ENCODE measurements at regions not wholly inside any gene's neighbourhood (a gene's known extent, or its start where the extent isn't known, plus 50 kb on each side); places are given as distances from the start of the nearest gene placed in this dataset.

DNA sequence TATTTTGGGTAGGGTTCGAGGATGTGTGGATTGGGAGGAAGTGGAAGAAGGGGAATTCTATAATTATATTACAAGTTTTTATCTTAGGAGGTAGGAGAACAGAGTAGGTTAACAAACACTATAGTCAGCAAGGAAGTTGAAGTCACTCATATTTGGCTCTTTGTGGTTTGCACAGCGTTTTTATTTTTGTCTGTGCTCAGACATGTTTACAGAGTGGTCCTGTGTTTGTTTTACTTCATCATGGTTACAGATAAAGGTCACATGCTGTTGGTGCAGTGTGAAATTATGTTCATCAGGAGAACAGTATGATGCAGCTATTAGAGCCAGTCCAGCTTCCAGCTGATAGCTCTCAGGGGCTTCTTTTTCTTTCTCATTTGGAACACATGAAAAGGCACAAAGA is 299.9 kb upstream of the SFRP2 start:
- DNase-seq (ENCODE audit: low spot score): no peak

DNA sequence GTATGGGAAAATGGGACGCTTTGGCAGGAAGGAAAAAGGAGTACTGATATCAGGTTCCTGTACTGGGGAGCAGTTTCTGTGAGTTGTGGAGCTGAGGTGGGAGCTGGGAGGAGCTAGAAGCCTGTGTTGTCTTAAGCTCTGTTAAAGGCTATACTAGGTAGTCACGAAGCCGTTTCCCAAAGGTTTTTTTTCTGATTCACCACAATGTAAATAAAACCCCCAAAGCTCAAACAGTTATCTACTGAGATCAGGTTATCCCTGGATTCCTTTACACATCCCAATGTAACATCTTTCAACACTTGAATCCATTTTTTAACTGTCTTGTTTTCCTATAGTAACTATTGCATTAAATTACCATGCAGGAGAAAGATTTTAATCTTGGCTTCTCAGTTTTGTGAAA is 297.4 kb upstream of the SFRP2 start:
- no peak for DNase-seq (ENCODE audit: low spot score)

DNA sequence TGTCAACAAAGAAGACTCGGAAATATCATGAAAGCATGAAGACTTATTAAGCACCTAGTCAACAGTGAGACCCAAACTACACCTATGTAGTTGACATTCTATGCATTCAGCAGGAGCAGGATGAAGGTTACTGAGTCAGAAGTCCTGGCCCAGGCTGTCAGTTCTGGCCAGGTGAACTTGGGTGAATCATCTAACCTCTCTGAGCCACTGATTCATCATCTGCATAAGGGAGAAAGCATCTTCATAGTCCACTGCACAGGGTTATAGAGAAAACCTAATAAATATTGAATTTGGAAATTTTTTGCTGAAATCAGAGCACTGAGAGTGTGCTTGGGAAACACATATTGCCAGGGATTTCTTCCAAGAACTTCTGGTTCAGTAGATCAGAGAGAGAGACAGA is 296.0 kb upstream of the SFRP2 start:
- no peak for DNase-seq (ENCODE audit: low spot score)

DNA sequence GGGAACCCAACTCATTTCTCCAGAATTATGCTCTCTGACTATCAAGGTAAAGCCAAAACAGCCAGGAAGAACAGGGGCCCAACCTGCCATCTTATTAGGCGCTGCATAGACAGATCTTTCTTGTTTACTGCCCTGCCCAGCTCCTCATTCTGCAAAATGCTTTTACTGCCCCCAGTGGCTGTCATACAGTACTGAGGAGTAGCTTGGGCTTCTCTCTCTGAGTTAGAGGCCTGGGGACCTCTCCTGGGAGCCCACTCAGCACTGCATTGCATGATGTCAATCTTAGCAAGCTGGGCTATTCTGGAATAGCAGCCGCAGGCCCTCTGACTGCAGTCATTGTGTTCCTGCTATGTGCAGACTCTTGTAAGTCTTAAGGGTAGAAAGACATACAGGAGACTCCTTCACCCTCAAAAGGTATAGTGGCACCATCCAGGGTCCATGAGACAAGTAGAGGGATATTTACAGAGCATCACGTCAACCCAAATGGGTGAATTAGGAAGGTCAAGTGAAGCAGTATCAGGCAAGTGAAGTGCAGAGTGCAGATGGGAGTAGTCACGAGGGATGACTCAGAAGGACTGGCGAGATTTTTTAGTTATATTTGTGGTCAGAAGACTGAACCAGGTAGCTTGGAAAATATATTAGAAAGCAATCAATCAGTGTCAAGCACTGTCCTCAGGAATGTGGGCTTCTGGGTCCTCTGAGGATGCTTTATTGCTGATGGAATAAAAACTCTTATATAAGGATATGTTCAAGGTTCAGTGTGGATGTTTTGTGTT is 294.1 kb upstream of the SFRP2 start:
- DNase-seq (ENCODE audit: low spot score): peak; percentile 12

DNA sequence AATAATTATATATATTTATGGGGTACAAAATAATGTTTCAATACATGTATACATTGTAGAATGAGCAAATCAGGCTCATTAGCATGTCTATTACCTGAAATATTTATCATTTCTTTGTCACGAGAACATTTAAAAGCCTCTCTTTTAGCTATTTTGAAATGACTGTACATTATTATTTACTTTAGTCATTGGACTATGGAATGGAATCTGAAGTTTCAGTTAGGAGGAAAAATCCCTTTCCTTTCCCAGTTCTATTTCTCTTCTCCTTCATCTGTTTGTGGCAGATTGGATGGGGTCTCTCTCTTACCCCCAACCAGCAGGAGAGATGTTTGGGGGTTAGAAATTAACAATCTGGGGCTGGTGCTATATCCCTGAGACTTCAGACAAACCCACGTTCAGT is 292.5 kb upstream of the SFRP2 start:
- no peak for DNase-seq (ENCODE audit: low spot score)

DNA sequence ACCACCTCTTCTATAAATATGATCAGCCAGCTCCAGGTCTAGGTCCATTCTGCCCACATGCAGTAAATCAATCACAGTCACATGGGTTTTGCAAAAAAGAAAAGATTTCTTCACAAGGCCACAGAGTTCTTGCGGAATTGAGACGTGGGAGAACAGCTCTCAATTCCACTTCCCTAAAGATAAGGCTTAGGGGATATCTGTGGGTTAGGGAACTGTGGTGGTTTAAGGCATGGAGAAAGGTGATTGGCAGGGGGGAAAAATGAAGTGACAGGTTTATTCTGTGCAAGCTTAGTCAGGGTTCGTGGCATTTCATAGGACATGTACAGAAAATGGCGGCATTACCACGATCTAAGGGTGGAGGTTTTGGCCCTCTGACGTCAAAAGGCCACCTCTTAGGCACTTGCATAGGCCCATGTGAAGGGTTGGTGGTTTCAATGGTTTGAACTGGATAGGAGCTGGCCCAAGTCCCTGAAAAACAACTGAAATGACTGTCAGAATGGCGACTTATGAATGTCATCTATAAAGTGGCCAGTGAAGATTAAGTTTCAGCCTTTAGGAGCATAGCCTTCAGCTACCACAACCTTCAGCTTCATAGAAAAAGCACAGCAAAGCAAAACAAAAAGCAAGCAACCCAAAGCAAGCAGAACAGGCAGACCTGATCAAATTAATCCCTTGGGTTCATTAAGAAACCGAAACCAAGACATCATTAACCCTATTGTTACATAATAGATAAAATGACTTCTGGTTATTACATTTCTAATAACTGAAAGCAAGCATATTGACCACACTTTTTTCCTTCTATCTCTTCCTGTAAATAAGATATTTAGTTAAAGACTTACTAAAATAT is 289.8 kb upstream of the SFRP2 start:
- no peak for DNase-seq (ENCODE audit: low spot score)

DNA sequence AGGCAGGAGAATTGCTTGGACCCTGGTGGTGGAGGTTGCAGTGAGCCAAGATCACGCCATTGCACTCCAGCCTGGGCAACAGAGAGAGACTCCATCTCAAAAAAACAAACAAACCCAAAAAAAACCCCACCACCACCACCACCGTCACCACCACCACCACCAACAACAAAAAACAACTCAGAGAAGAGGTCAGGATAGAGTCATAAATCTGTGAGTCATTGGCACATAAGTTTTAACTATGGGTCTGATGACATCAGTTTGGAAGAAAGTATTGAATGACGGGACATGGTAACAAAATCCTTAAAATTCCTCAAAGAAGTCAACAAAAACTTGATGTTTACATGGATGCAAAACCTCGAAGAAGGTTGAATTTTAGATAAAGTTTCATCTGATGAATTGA is 288.0 kb upstream of the SFRP2 start:
- no peak for DNase-seq (ENCODE audit: low spot score)

DNA sequence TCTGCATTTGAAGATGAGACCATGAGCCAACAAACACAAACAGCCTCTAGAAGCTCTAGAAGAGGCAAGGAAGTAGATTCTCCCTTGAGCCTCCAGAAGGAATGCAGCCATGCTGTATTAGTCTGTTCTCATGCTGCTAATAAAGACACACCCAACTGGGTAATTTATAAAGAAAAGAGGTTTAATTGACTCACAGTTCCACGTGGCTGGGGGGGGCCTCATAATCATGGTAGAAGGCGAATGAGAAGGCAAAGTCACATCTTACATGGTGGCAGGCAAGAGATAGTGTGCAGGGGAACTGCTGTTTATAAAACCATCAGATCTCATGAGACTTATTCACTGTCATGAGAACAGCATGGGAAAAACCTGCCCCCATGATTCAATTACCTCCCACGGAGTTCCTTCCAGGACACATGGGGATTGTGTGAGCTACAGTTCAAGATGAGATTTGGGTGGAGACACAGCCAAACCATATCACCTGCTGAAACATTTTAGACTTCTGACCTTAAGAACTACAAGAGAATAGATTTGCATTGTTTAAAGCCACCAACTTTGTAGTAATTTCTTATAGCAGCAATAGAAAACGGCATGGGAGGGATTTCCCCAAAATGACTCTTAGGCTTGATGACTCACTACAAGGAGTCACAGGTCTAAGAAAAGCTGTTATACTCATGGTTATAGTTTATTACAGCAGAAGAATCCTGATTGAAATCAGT is 284.4 kb upstream of the SFRP2 start:
- peak; percentile 71 for DNase-seq (ENCODE audit: low spot score)

DNA sequence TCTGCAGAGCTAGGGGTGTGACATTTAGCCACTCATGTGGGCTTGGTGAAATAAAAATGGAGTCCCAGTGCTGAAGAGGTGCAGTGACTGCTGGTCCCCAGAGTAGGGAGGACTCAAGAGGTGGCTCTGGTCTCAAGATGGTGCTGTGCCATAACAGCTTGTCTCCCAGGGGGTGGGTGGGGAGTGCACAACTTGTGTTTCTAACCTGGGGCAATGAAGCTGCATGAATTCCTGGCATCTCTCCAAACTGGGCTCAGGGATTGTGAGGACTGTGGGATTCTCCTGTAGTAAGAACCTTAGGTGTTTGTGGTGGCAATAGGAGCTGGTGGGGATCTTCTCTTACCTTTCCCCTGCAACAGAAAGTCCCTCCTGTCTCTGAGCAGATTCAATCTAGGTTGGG is 278.9 kb upstream of the SFRP2 start:
- DNase-seq (ENCODE audit: low spot score): no peak

DNA sequence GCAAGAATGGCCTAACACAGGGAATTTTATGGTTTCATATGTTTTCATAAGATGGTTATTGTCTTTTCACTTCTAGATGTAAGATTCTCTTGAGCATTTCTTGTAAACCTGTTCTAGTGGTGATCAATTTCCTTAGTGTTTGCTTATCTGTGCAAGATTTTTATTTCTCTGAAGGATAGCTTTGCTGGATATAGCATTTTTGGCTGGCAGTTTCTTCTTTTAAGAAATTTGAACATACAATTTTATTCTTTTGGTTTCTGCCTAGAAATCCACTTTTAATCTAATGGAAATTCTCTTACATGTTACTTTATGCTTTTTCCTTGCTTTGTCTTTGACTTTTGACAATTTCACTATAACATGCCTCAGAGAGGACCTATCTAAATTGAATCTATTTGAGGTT is 276.5 kb upstream of the SFRP2 start:
- no peak for DNase-seq (ENCODE audit: low spot score)

DNA sequence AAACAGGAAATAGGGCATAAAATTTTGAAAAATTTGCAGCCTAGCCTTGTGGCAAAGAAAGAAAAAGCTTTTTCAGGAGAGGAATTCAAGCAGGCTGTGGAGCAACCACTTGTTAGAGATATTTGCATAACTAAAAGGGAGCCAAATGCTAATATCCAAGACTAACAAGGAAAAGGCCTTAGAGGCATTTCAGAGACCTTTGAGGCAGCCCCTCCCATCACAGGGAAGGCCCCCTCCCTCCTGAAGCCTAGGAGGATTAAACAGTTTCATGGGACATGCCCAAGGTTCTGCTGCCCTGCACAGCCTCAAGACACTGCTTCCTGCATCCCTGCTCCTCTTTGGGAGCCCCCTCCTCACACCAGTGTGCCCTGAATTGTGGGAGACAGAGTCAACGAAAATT is 275.4 kb upstream of the SFRP2 start:
- no peak for DNase-seq (ENCODE audit: low spot score)

DNA sequence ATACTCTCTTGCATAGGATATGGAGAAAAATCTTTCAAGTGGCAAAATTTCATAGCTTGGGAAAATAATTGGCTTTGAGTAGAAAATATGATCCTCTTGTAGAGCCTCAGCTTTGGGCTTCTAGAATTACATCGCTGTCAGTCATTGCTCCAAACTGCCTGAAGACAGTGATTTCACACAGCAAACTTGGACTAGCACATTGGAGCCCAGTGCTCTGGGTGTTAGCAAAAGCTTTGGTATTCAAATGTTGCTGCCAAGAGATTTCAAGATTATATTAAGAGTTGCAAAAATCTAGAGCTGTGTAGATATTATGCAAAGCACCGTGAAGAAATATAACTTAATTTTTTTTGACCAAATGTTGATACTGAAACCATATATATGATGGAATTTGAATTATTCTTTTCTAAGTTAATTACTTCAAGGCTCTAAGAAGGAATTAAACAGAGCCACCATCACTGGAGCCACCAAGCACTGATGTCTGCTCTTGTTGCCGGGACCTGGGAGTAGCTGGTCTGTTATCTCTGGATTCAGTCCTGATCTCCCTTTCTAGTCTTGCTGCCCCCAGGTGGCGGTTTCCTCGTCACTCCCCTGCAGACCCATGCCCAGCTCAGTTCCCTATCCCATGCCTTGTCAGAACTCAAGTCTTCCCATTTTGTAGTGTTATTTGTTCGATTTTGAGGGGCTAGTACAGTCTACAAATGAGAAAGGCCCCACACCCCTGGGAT is 260.7 kb upstream of the SFRP2 start:
- peak; percentile 82 for DNase-seq (ENCODE audit: low spot score)

DNA sequence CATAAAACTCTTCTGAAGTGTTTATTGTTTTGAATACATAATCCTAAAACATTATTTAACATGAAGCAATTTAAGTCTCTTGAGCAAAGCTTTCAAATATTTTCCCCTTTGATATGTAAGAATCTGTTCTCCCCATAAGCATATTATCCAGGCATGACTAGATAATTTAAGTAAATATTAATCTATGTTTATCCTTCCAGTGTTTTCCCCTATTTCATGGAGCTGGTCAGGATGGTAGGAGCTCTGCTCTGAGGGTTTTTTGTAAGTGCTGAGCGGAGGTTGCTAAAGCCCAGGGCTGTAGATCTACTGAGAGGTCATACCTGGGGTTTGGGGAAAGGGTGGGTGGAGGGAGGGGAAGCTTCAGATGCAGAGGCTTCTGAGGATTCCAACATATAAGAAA is 258.9 kb upstream of the SFRP2 start:
- DNase-seq (ENCODE audit: low spot score): no peak

DNA sequence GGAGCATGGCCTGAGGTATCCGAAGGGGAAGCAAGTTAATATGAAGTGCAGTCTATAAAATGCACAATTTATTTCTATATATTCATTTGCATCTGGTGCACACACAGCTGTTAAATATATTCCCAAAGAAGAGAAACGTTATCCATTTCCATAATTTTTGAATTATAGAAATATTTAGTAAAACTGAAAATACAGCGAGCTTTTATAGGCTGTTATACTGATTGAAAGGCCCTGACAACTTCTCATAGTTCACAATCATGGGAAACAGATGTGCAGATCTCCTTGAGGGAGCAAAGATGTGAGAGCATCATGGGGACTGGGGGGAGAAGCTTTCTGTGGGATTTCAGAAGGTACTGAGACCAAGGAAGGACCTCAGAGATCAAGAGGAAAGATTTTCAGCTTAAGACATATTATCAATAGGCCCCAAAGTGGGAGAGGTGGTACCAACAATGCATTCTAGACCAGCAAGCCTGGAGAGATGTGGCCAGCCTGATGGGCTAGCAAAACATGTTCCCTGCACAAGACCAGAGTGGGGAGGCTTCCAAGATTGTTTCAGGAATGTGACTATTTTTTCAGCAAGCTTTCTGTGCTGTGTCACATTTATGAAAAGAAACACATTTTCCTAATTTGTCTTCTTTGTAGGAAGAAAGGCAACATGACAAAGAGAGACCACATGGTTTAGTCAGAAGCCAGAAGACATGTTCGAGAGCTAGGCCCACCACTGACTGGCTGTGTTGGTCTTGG is 256.0 kb upstream of the SFRP2 start:
- DNase-seq (ENCODE audit: low spot score): peak; percentile 72

DNA sequence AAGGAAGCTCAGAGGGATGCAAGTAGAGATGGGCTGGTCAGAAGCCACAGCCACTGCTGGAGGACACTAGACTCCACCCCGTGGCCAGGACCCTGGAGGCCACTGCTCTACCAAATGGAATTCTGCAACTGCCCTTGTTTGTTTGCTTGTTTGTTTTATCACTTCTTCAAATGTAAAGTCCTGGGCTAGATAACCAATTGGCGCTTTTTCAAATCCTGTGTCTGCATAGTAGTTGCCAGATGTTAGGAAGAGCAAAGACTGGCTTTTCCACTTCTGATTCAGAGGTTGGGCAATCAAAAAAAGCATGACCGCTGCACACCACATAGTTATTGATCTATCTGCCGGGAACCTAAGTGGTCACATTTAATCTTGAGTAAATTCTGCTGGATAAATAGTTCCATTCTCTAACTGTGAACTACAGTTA is 255.2 kb upstream of the SFRP2 start:
- DNase-seq (ENCODE audit: low spot score): peak; percentile 68

DNA sequence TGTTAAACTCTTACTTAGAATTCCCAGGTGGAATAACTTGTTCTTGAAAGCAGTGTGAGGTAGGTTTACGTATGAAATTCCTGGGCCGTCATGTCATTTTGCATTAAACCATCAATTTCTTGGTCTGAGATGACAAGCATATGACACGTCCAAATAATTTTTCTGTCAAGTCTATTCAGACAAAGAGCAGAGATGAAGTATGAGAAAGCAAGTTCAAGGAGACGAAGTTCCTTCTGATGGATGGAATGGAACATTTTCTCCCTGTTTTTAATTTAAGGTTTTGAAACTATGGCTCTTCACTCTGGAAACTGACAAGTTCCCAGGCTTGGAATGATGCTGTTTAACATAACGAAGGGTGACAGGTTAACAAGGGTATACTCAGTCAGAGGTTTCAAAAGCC is 252.8 kb upstream of the SFRP2 start:
- DNase-seq (ENCODE audit: low spot score): no peak

DNA sequence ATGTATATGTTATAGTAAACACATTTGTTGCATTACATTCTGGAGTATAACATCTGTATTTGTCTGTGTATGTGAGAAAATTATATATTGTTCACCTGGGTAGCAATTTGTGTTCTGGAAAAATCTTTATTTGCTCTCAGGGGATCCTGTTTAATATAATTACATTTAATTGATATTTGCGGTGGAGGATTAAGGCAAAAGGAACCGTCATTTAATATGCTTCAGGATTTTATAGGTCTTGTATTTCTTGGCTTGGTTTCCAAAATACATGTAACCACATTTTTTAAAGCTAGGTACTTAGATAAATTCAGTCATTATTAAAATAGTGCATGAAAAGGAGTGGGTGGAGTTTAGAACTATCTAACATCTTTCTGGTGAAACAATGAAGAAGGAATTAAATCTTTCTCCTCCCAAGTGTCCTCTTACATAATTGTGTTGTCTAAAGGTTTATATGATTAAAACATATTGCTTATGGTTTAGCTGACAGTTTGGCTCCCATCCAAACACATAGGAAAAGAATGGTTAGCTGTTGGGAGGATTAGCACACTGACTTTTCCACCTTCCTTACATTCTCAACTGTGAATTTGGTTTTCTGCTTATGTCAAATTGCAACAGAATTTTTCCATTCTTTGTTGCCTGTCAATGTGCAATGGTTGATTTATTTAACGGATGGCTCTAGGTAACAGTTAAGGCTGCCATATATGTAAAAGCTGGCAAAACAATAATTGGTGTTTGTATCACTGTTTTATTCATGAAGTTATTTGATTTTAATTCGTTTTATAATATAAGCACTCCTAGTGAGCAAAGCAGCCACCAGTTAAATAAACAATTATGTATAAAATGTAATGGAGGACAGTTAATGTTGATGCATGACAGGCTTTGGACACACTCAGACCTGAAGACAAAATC is 250.8 kb upstream of the SFRP2 start:
- no peak for DNase-seq (ENCODE audit: low spot score)

DNA sequence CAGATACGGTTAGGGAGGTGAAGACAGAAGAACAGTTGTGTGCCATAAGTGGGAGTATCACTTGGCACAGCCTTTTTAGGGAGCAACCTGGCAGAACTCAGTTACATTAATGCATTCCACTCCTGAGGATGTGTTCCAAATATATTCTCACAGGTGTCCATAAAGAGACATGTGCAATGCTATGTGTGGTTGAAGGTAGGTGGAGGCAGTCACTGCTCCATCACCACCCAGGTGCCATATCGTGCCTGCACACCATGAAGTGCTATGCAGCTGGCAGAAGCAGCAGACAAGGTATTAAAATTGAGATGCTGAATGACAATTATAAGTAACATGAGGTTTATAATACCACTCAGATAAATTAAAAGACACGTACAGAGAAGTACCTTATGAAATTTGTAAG is 248.0 kb upstream of the SFRP2 start:
- DNase-seq (ENCODE audit: low spot score): no peak

DNA sequence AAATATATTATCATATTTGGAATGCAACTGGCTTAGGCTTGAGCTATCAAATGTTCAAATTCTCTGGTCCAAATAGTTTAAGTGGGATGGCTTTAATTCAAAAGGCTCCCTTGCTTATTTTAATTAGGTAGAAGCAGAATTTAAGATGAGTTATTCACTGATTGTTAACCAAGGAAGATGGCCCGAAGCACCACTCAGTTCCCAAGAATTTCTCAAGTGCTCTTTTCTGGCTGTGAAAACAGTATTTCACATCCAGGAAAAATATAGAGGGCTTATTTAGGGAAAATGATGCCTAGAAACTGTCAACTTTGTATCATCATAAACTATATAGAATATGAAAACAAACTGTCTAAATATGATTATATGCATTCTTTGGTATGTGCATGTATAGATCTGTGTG is 246.5 kb upstream of the SFRP2 start:
- no peak for DNase-seq (ENCODE audit: low spot score)

DNA sequence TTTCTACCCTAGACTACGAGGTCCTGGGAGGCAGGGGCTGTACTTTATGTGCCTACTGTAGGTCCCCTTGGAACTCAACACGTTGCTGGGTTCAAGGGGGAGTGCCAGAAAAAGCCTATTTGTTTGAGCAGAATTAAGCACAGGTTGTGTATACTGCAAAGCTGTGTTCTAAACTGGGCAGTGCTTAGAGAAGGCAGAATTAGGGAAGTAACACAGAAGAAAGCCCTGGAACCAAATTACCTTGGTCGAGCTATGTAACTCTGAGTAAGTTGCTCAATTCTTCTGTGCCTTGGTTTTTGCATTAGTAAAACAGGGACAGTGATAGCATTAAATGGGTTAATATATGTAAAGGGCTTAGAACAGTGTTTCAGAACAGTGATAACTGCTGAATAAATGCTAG is 245.0 kb upstream of the SFRP2 start:
- no peak for DNase-seq (ENCODE audit: low spot score)

Data from AG20443 (cell line).